Activated CD4-positive, alpha-beta T cell treated with anti-CD3 and anti-CD28 coated beads for 48 hours (primary cell): ENCODE measurements at regions not wholly inside any gene's neighbourhood (a gene's known extent, or its start where the extent isn't known, plus 50 kb on each side); places are given as distances from the start of the nearest gene placed in this dataset.
A peak's percentile ranks its signal among the peaks of the same experiment; 100 is the strongest.

Source experiments
- DNase-seq: peaks from one replicate; pipeline ENCODE4 v3.0.0-alpha.2; 2020

DNA sequence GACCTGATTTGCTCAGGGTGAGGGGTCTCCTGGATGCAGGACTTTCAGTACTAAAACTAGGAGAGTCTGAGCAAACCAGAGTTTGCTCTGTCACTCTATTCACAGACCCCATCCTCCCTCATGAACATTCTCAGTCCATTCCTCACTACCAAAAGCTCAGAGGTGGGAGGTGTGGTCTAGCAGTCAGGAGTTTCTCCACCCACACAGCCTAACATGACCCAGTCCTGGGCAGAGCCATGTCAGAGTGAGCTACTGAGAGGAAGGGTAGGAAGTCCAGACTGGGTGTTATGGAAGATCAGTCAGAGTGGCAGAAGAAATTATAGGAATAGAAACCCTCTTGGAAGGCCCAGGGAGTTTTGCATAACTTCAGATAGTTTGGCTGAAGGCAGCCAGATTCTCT is 113.3 kb upstream of the GRAMD2B start:
- DNase-seq, result no peak

DNA sequence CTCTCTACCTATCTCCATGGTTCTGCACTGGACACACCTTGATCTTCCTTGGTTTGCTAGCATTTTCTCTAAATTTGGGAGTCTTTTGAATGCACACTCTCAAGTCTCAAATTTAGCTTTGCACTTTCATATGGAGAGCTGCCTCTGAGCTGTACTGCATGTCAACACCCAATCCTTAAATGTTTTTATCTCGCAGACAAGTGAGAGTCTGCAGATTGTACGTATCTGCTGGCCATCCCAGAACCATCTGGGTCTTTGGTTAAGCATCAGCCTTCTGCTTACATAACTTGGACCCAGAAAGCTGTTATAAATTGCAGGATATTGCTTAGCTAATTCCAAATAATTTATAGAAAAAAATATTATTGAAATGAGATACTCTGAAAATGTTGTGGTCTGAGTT is 111.4 kb upstream of the GRAMD2B start:
- DNase-seq, result no peak

DNA sequence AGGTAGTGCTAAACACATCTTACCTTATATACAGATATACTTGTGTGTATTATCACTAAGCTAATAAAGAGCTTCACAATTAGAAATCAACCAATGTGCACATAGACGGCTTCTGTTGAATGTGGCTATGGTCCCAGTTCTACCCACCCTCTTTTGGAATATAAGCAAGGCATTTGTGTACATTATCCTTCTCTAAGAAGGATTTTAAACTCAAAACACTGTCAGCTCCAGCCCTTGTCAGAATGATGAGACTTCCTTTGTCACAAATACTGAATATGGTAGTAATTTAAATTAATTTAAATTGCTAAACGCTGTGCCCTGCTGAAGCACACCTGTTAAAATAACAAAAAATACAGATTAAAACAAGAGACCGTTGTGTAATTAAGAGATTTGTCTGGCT is 107.9 kb upstream of the GRAMD2B start:
- DNase-seq, result no peak

DNA sequence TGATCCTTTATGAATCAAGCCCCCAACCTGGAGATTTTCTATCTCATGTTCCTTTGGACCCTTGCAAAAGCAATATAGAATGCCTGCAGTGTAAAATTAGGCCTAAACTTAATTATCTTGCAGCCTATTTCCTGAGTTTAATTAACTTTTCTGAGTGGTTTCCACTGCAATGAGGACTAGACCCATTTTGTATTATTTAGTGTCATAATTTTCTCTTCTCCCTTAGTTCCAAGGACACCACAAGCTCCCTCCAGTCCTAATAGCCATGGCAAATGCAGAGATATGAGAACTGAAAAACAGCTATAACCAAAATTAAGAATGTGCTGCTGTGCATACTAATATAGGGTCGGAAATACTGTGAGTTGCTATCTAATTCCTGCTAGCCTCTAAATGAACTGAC is 90.9 kb upstream of the GRAMD2B start:
- no peak for DNase-seq

DNA sequence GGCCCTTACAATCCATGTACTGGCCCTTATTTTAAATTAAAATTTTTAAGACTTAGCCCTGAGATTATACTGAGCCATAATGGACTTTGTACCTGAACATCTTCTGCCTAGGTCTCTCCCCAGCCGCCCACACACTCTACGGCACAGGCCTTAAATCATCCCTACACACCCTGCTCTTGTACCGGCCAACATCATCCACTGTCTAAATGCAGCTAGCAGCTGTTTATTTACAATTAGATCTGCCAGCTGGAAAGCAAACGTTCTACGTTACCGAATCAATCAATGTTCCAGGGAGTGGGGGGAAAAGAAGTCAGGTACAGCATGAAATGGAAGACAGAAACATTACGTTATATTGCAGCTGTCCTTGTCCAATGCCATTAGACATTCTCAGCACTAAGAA is 88.4 kb upstream of the GRAMD2B start:
- DNase-seq, result no peak

DNA sequence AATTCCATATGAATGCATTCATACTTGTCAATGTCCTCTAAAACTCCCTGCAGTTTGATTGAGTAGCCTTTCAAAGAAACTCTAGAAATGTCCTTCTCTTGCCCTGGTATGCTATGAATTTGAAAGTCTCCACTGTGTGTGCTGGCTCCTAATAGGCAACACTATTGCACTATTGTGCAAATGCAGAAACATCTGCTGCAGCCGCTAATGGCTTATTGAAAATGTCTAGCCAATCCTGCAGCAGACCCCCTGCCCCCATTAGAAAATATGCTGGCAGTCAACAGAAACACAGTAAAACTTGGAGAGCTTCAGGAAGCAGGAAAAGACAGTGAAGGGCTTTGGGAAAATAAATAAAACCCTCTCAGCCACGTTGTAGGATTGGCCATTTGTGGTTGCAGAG is 87.3 kb upstream of the GRAMD2B start:
- no peak for DNase-seq

DNA sequence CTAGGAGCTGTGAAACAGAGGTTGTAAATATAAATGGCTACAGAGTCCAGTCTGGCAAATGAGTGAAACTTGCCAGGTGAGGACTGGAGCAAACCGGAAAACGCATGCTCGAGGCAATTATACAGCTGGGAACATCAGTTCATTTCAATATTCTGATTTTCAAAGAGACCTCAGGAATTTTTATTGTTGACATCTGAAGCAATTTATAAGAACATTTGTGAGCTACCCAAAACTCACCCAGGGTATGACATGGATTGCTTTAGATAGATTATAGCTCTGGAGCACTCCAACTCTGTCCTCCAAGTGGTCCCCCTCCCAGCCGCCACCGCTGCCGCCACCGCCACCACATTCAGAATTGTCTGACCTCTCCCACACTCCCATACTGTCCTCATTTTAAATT is 84.6 kb upstream of the GRAMD2B start:
- no peak for DNase-seq

DNA sequence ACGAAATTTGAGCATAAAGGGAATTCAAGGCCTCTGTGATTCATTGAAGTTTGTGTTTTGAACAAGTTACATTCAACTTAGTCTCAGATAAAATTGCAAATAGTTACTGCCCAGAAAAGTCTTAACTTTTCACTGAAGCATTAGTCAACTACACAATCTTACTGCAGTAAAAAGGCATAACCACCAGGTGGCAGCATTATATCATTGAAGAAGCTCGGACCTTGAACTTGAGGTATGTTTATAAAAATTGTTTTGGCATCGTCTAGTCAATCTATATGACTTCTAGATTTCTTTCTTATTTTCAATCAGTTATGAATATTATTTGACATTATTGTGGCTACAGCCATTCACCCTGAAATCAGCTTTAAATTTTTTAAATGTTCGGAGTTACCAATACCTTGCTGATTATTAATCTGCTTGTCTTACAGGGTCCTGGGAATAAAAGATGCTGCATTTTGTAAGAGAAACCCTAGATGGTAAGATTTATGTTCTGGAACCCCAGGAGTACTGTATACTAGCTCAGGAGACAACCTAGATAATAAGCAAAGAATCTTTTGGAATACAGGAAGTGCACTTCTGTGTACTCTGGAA is 83.9 kb upstream of the GRAMD2B start:
- DNase-seq, result peak; percentile 48

DNA sequence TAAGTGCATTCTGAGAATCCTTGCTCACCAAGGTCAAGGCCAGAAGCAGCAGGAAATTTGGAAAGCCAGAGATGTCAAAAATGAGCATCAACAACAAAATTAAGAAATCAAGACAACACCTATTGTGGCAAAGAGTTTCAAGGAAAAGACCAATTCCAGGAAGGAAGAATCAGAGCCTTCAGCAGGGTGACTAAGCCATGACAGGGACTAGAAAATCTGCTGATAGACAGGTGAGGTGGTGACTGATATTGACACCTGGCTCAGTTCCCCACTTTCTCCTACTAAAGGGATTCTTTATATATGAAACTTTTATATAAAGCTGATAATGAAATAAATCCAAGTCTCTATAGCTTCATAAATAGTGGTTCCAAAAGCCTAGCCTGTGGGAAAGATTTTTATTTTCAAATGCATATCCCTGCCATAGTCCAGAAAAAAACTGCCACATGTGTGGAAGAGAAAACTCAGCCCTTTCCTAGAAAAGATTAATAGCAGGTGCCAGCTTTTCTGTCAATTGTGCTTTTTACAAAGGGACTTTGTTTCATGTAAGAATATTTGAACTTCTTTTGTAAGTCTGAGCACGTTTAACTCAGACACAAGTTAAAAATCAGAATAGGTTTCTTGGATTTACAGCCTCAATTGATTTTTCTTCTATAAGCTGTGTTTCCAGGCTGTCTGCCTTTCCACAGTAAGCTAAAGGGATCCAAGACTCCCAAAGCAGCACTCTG is 81.1 kb upstream of the GRAMD2B start:
- no peak for DNase-seq

DNA sequence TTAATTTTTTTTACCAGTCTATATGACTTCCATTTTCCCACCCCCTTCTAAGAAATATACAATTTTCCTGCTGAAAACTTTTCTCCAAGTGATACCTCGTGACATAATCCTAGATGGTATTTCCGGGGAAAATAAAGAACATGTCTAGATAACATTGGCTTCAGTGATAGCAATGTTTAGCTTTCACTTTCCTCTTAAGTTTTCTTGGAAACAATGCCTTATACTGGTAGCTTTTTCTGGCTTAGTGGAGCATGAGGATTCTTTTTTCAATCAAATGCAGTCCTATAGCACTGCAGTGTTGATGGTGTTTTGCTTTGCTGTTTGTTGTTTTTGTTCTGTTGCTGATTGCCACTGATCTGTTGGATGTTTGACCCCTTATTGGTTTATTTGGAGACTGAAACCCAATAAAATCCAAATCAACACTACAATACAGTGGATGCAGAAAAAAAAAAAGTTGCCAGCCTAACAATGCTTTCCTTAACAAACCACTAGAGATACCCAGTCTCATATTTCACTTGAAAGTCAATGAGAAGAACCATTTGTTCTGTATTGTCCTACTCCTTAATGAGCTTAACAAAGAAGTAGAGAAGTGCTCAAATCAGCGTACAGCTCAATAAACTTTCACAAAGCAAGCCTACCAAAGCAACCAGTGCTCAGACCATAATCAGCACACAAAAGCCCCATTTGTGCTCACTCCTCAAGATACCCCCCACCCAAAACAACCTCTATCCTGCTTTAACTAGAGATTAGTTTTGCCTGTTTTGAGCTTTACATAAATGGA is 74.2 kb upstream of the GRAMD2B start:
- DNase-seq, result no peak

DNA sequence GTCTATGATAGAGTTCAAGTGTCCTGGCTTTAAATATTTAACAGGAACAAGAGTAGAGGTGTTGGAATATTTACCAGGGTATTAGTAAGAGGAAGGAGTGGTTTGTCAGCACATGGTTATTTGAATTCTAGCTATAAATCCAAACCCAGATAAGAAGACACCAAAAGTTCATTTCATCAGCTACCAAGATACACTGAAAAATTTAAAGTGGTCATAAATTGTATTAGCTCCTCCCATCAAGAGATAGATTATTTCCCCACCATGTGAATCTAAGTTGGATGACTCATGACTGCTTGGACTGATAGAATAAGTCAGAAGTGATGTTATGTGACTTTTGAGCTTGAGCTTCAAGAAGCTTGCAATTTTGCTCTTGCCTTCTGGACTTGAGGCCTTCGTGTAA is 72.1 kb upstream of the GRAMD2B start:
- no peak for DNase-seq

DNA sequence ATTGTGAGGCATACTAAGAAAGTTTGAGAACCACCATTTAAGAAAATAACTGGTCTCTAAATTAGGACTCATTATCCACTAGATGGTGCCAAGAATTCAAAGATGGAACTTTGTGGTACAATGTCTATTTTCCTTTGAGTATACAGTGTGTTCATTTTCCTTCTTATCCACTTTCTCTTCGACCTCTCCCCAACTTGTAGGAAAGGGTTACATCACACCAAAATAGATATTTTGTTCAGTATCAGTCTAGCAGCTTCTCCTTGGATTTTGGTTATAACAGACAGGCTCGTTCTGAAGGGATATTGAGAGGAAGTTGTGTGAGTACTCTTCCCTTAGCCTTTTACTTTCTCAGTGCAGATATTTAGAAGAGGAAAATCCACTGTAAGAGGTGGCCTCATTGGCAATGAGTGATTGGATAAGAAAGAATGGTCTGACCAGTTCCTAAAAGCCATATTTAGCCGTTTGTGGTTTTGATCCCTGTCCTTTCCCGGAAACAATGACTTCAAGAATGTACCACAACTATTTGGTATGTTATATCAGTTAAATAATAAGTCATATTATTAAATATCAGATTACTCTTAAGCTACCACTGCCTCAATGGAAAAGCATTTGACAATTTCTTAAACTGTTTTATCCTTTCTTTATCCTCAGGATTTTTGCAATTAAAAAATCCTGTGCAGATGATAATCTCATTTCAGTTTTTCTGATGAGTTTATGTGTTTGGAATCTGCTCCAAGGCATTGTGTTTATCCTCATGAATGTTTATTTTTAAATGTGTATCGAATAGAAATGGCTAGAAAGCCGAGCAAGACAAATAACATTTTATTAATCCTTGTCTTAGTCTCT is 69.0 kb upstream of the GRAMD2B start:
- DNase-seq, result no peak

DNA sequence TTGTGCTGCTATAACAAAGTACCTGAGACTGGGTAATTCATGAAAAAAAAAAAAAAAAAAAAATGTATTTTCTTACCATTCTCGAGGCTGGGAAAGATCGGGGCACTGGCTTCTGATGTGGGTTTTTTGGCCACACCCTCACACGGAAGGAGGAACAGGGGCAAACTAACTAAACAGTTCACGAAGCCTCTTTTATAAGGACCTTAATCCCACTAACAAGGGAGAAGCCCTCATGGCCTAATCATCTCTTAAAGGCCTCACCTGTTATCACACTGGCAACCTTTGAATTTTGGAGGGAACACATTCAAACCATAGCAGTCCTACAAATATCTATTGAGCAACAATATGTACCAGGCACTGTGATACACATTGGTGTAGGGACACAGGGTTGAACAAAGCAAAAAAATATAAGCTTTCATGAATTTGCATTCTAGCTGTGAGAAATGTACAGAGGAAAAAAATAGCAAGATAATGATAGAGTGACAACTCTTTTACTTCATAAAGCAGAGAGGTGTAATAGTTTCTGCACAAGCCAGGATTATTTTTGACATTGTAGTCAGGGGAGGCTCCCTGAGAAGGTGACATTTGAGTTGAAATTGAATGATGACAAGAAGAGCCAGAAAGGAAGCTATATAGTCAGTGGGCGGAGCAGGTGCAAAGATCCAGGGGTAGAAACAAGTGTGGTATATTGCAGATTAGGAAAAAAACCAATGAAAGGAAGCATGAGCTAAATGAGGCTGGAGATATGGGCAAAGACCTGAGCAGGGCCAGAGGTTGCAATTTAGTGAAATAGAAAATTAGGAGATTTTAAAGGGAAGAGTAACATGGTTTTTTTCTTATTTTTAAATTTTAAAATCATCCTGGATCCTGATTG is 68.1 kb upstream of the GRAMD2B start:
- DNase-seq, result no peak

DNA sequence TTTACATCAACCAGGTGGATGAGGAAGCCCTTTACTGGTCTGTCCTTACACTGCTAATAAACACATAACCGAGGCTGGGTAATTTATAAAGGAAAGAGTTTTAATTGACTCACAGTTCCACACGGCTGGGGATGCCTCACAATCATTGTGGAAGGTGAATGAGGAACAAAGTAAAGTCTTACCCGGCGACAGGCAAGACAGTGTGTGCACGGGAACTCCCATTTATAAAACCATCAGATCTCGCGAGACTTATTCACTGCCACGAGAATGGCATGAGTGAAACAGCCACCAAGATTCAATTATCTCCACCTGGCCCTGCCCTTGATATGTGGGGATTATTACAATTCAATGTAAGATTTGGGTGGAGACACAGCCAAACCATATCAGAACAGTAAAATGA is 67.3 kb upstream of the GRAMD2B start:
- DNase-seq, result no peak

DNA sequence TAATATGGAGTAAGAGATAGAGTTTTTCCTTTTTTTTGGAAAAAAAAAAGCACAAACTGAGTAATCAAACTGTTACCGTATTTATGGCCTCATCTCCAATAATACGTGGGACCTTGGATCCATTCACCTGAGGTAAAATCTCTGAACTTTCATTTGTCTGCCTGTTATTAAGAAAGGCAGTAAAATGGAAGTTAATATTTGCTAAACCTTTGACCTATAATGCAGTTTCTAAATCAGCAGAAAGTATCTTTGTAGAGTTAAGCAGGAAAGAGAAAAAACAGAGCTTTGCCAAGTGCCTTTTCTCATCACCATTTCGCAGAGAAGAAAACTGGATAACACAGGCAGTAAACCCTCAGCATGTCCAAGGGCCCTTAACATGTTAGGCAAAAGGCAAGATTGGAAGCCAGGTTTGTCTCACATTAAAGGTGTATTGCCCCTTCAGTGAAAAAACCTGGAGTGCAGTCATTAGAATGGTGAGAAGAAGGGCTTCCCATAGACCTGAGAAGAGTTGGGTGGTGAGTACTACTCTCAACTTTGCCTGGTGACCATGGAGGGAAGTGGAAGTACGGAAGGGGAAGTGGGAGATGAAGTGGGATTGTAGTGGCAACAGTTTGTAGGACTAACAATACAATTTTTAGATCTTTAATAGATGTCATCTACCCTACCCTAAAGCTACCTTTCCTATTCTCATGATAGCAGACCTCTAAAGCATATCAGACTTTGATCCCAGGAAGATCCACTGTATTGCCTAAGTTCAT is 65.4 kb upstream of the GRAMD2B start:
- DNase-seq, result no peak

DNA sequence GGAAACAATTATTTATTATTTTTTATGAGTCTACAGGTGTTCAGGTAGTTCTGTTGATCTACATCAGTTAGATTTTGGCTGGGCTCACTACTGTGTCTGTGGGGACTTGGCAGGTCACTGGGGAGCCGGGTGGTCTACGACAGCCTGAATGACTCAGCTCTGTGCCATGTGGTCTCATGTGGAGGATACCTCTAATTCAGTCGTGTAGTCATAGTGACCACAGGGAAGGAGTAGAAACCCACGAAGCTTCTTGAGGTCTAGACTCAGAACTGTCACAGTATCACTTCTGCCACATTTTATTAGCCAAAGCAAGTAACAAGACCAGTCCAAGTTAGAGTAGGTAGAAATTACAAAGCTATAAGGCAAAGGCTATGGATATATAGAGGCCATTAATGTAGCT is 64.7 kb upstream of the GRAMD2B start:
- no peak for DNase-seq

DNA sequence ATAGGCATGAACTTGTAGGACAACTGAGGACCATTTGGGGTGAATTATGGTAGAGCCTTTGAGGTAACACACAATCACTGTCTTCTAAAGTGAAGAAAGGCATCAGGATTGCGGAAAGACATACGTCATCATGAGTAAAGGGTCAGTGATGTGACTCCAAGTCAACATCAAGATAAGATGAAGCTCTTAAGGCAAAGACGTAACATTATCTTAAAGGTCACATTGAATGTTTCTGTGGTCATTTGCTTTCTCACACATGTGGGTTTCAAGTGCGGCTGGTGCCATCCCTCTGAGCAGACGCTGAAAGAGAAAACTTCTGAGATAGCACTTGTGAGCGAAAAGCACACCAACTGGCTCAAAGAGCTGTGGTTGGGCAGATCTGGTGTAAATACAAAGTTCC is 63.3 kb upstream of the GRAMD2B start:
- no peak for DNase-seq

DNA sequence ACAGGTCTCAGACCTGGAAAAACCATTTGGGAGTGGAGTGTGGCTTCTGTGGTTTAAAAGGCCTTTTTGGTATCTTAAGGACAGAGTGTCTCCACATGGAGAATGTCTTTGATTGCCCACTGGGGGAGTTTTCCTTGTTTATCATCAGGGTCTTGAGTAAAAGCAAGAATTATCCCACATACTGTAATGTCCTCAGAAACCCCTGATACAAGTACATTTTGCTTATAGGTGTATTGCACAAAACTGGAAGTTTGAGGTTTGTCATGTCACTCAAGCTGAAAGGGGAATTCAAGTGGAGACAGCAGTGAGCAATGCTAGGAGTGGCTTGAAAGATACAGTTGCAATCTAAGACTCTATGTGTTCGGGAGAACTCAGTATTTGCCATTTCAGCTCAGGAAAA is 62.7 kb upstream of the GRAMD2B start:
- DNase-seq, result no peak

DNA sequence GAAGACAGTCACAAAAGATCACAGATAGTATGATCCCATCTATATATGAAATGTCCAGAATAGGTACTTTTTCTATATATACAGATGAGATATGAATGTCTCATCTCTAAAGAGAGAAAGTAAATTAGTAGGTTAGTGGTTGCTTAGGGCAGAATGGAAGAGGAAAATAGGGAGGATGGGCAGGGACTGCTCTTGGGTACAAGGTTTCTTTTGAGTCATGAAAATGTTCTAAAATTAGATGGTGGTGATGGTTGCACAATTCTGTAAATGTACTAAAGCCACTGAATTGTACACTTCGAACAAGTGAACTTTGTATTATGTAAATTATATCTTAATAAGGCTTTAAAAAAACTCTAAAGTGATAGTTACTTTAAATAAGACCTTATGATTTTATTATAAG is 59.6 kb upstream of the GRAMD2B start:
- no peak for DNase-seq

DNA sequence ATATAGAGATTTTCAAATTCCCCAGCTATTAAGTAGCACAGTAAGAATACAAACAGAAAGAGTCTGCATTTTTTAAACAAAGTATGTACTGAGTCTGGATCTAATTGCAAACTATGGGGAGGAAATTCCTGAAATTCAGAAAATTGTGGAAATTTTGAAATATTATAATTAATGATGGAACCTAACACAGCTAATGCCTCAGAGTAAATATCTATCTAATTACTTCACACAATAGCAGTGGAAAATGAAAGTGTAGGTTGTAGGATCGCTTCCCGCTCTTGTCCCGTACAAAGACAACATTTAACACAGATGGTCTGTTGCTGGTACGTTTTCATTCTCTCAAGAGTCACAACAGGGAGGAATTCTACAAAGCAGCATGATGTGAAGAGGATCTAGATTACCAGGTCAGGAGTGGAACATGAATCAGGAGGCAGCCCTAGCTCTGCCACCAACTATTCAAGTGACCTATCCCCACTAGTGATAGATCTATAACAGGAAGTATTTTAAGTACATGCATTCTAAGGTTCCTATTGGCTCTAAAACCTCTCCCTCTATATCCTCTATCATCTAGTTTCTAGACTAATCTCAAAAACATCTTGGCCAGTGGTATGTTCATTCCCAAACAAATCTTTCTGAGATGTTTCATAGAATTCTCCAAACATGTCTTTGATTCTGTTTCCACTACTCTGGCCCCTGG is 58.9 kb upstream of the GRAMD2B start:
- no peak for DNase-seq
